HG02759 (cell line): ENCODE measurements at regions not wholly inside any gene's neighbourhood (a gene's known extent, or its start where the extent isn't known, plus 50 kb on each side); places are given as distances from the start of the nearest gene placed in this dataset.
"Not testable (repeated sequence)": the region's sequence is repeated elsewhere in the genome, so short reads cannot be mapped to it uniquely, and the experiment has no call there.

ENCODE experiments used
- ATAC-seq: cut with Tn5 transposase; IDR thresholded peaks from one replicate; pipeline ENCODE4 v1.9.1; 2021; ENCODE audit warnings: mild to moderate bottlenecking, moderate library complexity; ENCODE audit not compliant: unreplicated experiment

- no peak for ATAC-seq
These were observed 280.5 kb downstream of the TLL1 start for GRCh38 chr4:166153548-166153947.

GRCh38 chr4:166162327-166162726, 289.3 kb downstream of the TLL1 start:
- ATAC-seq: no peak

DNA sequence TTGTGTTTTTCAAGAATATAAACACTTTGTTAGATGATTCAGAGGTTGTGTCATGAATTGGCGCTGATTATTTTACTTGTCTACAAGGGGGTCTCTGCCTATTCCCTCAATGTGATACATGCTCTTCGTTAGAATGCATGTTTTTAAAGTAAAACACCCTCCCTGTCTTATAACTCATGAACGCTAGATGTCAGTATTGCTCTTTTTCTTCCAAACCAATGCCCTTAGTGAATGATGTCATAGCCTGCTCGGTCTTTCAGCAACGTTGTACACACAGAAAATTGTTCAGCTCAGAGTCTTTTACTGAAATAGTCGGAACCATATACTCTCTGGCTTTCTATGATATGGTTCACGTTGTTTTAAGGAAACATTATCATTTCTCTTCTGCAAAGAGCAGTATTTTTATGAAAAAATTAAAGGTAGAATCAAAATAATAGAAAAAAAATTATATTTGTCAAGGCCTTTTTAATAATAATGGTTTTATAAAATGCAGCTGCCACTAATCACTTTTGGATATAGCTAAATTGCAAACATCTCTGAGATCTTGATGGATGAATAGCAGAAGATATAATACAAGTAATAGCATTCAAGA, 292.9 kb downstream of the TLL1 start:
- ATAC-seq: peak; percentile 98

DNA sequence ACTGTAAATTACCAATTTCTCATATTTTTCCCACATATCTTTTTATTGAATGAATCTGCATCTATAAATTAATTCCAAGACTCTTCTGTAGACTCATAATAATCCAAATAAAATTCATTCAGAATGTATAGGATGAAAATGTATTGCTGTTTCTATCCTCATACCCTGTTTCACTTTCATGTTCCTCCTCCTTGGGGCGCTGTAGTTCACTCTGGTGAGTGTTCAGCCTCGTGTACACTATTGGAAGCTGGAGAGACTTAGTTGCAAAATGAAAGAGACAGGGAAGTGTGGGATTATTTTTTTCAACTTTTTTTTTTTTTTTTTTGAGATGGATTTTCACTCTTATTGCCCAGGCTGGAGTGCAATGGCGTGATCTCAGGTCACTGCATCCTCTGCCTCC, 296.1 kb downstream of the TLL1 start:
- no peak for ATAC-seq

- ATAC-seq: no peak
These were observed 299.6 kb downstream of the TLL1 start for GRCh38 chr4:166172619-166173018.

DNA sequence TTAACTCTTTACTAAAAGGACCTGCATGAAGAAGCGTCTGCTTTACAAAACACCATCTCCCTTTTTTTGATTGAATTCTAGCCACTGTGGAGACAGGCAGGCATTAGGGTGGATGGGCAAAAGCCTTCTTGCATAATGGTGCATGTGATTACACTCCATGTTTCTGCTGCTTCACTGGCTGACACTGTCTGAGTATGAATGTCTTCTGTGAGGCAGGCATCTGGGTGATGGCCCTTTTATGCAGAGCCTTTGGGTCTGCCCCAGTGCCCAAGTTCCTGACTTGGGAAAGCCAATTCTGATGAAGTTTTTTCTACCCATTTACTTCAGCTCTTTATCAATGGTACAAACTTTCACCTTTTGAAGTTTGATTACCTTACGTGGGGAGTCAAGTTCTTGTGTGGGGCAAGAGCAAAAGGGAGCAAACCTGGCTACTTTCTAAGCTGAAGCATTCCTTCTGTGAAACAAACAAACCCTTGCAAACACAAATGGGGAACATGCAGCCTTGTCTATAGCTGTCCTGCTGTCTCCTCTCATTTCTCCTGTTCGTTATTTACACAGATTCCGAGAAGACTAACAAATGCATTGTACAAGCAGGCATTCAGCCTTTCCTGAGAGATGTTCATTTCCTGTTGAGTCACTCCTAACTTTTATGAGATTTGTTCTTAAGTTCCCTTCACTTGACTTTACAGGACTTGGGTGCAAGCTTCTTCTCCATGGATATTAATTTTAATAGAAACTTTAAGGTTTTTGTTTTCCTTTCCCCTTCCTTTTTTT, 301.9 kb downstream of the TLL1 start:
- ATAC-seq: no peak

DNA sequence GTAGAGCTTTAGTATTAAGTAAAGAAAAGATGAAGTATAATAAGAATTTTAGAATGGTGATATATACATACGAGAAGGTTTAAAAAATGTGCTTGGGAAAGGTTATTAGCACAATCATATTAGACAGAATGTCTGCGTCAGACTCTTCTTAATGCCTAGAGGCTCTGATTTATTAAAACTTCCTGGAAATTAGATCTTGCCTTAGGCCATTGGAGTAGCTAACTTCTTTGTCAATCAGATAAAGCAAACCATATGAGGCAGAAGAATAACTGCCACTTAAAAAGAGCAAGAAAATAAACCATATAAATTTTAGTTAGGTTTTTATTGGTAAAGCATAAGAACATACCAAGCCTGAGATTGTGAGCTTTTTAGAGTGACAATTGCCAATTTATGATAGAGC, 309.1 kb downstream of the TLL1 start:
- no peak for ATAC-seq

DNA sequence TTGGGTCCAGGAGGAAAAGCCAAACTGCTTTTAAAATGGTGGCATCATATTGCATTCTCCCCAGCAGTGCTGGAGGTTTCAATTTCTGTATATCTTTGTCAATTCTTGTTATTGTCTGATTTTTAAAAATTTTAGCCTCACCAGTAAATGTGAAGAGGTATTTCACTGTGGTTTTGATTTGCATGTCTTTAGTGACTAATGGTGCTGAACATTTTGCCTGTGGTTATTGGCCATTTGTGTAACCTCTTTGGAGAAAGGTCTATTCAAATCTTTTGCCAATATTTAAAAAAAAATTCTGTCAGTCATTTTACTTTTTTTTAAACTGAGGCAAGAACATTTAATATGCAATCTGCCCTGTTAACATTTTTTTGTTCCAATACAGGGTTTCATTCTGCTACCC, 322.1 kb downstream of the TLL1 start:
- ATAC-seq: no peak

GRCh38 chr4:166197166-166197565, 324.1 kb downstream of the TLL1 start:
- no peak for ATAC-seq

- no peak for ATAC-seq
These were observed 325.0 kb downstream of the TLL1 start for GRCh38 chr4:166198041-166198440.

DNA sequence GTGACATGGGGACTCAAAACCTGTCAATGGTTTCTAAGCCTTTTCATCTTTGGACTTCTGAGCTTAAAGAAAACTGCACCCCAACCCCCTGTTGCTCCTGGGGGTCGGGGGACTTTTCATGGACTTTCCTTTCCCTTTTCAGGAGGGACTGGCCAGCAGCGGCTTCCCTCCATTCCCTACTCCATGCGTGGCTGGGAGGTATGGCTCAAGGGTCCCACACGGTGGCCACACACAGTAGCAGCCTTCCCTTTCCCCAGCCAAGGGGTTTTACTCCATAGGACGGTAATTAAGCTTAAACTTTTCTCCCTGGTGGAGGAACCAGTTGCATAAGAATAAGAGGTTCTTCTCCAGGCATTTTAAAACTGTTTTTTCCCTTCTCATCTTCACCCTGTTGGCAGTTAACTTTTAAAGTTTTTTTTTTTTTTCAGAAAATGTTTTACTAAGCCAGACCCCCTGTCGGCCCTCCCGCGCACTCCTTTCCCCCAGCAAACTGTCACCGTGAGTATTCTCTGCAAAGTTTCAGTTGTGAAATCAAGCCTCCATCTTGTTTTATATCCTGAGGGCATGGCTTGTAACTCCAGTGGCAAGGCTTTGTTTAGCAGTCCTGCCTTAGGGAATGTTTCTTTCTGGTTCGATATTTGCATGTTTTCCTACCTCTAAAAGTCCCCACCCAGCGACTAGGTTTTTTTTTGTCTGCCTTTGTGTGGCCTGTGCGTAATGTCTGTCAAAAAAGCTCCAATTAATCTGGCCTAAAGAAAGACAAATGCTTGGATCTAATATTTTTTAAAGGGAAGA, 325.7 kb downstream of the TLL1 start:
- ATAC-seq: no peak

DNA sequence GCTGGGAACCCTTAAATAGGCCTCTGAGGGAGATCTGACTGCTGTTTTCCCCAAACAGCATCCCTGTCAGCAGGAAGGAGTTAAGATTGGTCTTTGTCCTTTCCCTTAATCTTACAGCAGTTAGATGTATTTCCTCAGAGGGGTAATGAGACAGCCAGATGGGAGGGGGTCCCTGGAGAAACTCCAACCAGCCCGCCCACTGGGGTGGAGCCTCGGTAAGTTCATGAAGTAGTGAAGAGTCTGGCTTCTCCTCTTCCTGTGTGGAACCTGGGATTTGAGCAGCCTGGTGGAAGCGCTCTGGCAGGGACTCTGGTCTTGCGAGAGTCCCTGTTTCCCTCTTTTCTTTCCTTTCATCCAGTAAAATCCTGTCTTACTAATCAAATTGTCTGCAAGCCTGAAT, 330.0 kb downstream of the TLL1 start:
- no peak for ATAC-seq

- not testable (repeated sequence) for ATAC-seq
These were observed 339.3 kb downstream of the TLL1 start for GRCh38 chr4:166212326-166212725.

- no peak for ATAC-seq
These were observed 349.2 kb downstream of the TLL1 start for GRCh38 chr4:166222271-166222670.

GRCh38 chr4:166228112-166228511, 355.1 kb downstream of the TLL1 start:
- no peak for ATAC-seq

DNA sequence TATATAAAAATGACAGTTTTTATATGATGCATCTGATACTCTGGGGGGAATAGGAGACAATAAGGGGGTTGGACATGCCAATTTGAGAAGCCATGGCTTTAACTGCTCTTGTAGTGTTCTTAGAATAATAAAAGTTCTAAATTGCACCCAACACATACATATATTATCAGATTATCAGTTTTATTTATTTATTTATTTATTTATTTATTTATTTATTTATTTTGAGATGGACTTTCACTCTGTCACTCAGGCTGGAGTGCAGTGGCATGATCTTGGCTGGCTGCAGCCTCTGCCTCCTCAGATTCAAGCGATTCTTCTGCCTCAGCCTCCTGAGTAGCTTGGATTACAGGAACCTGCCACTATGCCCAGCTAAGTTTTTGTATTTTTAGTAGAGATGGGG, 356.8 kb downstream of the TLL1 start:
- ATAC-seq: no peak

GRCh38 chr4:166230841-166231240, 357.8 kb downstream of the TLL1 start:
- ATAC-seq: no peak

GRCh38 chr4:166239354-166239753, 366.3 kb downstream of the TLL1 start:
- ATAC-seq: no peak

GRCh38 chr4:166252487-166253402, 379.7 kb downstream of the TLL1 start:
- ATAC-seq: no peak

DNA sequence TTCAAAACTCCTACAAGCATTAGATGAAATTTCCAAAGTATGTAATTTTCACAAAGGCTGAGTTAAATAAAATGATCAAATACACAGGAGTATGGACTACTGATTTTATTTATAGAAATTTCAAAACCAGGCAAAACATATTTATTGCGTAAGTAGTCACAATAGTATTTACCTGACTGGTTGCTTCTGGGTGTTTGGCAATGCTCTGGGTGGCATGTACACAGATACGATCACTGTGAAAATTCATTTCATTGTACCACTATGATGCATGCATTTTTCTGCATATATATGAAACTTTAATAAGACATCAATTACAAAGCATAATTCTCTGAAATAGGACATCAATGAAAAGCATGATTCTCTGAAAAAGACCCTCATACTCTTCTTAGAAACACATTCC, 384.2 kb downstream of the TLL1 start:
- ATAC-seq: no peak

GRCh38 chr4:166257891-166258290, 384.9 kb downstream of the TLL1 start:
- ATAC-seq: no peak
